ENCODE measurements at regions not wholly inside any gene's neighbourhood (a gene's known extent, or its start where the extent isn't known, plus 50 kb on each side); places are given as distances from the start of the nearest gene placed in this dataset.

GRCh38 chr18:45399146-45399545, 216.1 kb upstream of the SLC14A2 start:
- no peak overlapping the region for H3K27ac ChIP-seq
- WGBS, 2 donors: 82 to 84% methylated on average over 2 of the region's 2 CpGs

GRCh38 chr18:45399643-45400042, 215.6 kb upstream of the SLC14A2 start:
- no peaks in the 10 kb centered on the region for H3K27me3 ChIP-seq
- no peak overlapping the region for H3K27ac ChIP-seq
- no peaks in the 10 kb centered on the region for H3K9me3 ChIP-seq
- no peak for TF ChIP-seq POLR2A (IDR thresholded peaks at IDR 0.05)
- TF ChIP-seq CTCF (IDR thresholded peaks at IDR 0.05): no peak
- 42 to 45% methylated on average over 1 of the region's 1 CpG for WGBS, 2 donors
- no peak for DNase-seq
- H3K36me3 ChIP-seq: no peaks in the 10 kb centered on the region
- H3K4me3 ChIP-seq (replicated peaks in 1 of 3): no peak overlapping the region
- intact Hi-C loops (cut with DNase I): no loop called here
- no peaks in the 10 kb centered on the region for H3K4me1 ChIP-seq

More at GRCh38 chr18:45399146-45399545, 216.1 kb upstream of the SLC14A2 start:
- H3K27me3 ChIP-seq: no peaks in the 10 kb centered on the region
- H3K4me3 ChIP-seq (replicated peaks in 1 of 3): no peak overlapping the region
- TF ChIP-seq CTCF (IDR thresholded peaks at IDR 0.05): no peak
- TF ChIP-seq POLR2A (IDR thresholded peaks at IDR 0.05): no peak
- intact Hi-C loops (cut with DNase I): no loop called here
- H3K36me3 ChIP-seq: no peaks in the 10 kb centered on the region
- no peaks in the 10 kb centered on the region for H3K9me3 ChIP-seq
- no peak for DNase-seq
- H3K4me1 ChIP-seq: no peaks in the 10 kb centered on the region

- TF ChIP-seq CTCF (IDR thresholded peaks at IDR 0.05) (no peak), POLR2A (IDR thresholded peaks at IDR 0.05) (no peak)
- no peak overlapping the region for H3K4me3 ChIP-seq (replicated peaks in 1 of 3)
- no peak for DNase-seq
- H3K36me3 ChIP-seq: no peaks in the 10 kb centered on the region
- H3K27ac ChIP-seq: no peak overlapping the region
- no peaks in the 10 kb centered on the region for H3K27me3 ChIP-seq
- H3K9me3 ChIP-seq: no peaks in the 10 kb centered on the region
- WGBS, 2 donors: 85 to 94% methylated on average over 2 of the region's 2 CpGs
- H3K4me1 ChIP-seq: no peaks in the 10 kb centered on the region
- intact Hi-C loops (cut with DNase I): no loop called here
Measured at GRCh38 chr18:45402485-45403056, 212.7 kb upstream of the SLC14A2 start.

GRCh38 chr18:45403341-45404049, 211.8 kb upstream of the SLC14A2 start:
- no peaks in the 10 kb centered on the region for H3K27me3 ChIP-seq
- no peaks in the 10 kb centered on the region for H3K4me1 ChIP-seq
- H3K4me3 ChIP-seq (replicated peaks in 1 of 3): no peak overlapping the region
- no peak overlapping the region for H3K27ac ChIP-seq
- intact Hi-C loops (cut with DNase I): no loop called here
- H3K9me3 ChIP-seq: no peaks in the 10 kb centered on the region
- no peaks in the 10 kb centered on the region for H3K36me3 ChIP-seq
- TF ChIP-seq CTCF (IDR thresholded peaks at IDR 0.05) (no peak), POLR2A (IDR thresholded peaks at IDR 0.05) (no peak)
- no peak for DNase-seq
- WGBS, 2 donors: 95 to 97% methylated on average over 2 of the region's 2 CpGs

GRCh38 chr18:45408218-45408617, 207.1 kb upstream of the SLC14A2 start:
- no peaks in the 10 kb centered on the region for H3K27me3 ChIP-seq
- 73 to 87% methylated on average over 1 of the region's 1 CpG for WGBS, 2 donors
- TF ChIP-seq POLR2A (IDR thresholded peaks at IDR 0.05) (no peak), CTCF (IDR thresholded peaks at IDR 0.05) (no peak)
- no peak for DNase-seq
- H3K36me3 ChIP-seq: no peaks in the 10 kb centered on the region
- intact Hi-C loops (cut with DNase I): no loop called here
- no peaks in the 10 kb centered on the region for H3K4me1 ChIP-seq
- no peak overlapping the region for H3K4me3 ChIP-seq (replicated peaks in 1 of 3)
- H3K9me3 ChIP-seq: no peaks in the 10 kb centered on the region
- H3K27ac ChIP-seq: no peak overlapping the region
